ENCODE measurements at regions not wholly inside any gene's neighbourhood (a gene's known extent, or its start where the extent isn't known, plus 50 kb on each side); places are given as distances from the start of the nearest gene placed in this dataset.
"Not testable (repeated sequence)": the region's sequence is repeated elsewhere in the genome, so short reads cannot be mapped to it uniquely, and the experiment has no call there.

DNA sequence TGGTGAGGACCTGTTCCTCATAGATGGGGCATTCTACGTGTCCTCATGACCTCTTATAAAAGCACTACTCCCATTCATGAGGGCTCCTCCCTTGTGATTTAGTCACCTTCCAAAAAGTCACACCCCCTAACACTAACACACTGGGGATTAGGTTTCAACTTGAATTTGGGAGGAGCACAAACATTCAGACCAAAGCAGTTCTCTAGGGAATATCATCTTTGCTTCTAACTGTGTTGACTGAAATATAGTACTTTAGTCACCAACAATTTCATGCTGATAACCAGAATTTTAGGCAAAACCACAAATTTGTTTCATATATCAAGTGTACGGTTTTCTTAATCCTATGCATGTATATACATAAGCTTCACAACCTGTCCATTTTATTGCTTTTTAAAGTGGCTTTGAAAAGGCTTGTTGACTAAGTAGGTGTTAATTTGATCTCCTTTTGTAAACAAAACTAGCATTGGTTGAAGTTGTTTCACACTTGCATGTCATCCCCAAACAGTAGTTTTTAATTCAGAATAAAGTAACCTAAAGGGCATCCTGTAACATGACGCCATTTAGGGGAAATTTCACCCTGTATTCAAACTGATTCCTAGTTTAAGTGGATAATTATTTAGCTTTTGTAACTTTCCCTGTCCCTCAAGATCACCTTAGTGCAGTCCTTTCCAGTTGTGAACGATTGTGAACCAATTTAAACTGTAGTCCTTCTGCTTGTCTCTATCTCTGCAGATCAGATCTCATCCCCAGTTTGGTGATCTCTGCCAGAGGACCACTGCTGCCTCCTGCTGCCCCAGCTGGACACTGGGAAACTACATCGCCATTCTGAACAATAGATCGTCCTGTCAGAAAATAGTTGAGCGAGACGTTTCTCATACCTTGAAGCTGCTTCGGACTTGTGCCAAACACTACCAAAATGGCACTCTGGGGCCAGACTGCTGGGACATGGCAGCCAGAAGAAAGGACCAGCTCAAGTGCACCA lies 141.1 kb downstream of the TLR5 start:
- DNase-seq = no peak

DNA sequence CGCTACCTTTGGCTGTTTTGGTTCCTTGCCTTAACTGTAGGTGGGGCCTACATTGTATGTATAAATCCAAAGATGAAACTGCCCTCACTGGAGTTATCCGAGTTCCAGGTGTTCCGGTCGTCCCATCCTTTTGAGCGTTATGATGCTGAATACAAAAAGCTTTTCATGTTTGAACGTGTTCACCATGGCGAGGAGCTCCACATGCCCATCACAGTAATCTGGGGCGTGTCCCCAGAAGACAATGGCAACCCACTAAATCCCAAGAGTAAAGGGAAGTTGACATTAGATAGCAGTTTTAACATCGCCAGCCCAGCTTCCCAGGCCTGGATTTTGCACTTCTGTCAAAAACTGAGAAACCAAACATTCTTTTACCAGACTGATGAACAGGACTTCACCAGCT lies 139.5 kb downstream of the TLR5 start:
- no peak for DNase-seq

- DNase-seq = no peak
Measured at GRCh38 chr1:223006371-223006770, 136.7 kb downstream of the TLR5 start.

DNA sequence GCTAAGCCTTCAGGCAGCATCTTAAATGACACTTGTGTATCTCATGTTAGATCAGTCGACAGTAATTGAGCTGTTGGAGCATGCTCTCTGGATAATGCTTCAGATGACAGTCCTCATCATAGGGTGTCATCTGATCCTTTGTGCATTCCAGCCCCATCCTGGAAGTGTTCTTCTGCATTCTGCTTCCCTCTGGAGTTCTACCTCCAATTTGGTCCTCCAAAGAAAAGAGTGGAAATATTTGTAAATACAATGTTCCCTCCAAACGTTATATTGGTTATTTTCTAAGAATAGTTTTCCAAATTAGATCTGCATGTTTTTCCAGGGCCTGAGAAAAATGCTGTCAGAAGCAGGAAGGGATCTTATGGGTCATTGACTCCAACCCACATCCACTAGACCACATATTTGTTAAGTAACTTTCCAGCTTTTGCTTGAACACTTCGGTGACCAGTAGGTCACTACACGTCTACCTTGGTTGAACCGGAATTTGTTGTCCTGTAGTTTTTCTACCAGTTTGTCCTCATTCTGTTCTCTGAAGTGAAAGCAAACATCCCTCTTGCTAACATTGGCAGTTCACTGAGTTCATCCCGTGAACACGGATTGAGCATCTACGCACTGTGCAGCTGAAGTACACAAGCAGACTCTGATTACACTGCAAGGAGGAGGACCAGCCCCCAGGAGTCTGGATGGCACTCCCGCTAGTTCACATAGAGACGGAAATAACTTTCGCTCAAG lies 136.0 kb downstream of the TLR5 start:
- no peak for DNase-seq

- no peak for DNase-seq
Measured at GRCh38 chr1:223007935-223008334, 135.1 kb downstream of the TLR5 start.

GRCh38 chr1:223008808-223009207 lies 134.2 kb downstream of the TLR5 start:
- no peak for DNase-seq

GRCh38 chr1:223009406-223009805 lies 133.6 kb downstream of the TLR5 start:
- no peak for DNase-seq

DNA sequence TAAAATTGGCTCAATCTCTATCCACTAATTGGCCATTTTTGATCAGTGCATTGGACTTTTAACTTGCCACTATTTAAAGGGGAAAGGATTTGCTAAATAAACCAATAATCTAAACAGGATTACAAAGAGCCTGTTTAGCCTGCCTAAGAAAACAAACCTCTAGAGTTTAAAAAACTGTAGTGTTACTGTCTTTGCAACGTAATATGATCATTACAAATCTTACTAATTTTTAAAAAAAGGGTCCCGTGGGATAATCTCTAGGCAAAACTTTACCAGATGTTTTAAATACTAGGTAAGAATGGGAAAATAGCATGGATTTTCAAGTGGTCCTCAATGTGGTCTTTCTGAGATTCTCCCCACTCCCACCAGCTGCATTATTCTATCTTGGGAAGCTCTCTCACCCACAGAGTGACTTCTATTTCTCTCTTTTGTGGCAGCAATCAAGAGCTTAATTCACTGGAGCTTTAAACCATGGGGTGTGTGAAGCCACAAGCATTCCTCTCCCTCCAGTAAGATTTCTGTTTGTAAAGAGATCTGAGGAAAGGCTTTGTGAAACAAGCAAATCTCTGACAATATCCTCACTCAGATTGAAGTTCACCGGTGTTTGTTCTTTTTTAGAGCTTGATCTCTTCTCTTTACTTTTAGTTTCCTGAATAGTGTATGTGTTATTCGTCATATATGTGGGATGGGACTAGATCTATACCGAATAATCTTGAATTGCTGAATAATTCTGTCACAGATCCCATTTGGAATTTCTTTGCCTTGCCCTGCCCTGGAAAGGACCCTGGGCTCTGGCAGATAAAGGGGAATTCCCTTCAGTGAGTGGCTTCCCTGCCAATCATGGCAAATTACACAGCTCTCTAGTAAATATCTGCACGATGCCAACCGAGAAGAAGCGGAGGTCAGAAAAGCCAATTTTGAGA lies 132.2 kb downstream of the TLR5 start:
- no peak for DNase-seq

DNA sequence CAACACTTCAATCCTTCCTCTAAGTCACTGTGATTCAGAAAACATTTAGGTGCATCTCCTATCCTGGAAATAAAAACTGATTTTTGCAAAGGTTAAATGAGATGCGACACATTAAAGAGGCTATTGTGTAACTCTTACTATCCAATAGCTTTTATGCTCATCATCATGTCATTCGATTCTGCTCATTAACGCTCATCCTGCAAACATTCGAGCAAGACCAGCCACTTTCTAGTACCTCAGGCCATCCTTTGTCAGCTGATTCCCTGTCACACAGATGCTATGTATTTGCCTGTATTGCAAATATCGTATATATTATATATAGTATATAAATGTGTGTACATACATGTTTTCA lies 131.6 kb downstream of the TLR5 start:
- DNase-seq = no peak

- no peak for DNase-seq
Measured at GRCh38 chr1:223012176-223012788, 130.8 kb downstream of the TLR5 start.

- DNase-seq = no peak
Measured at GRCh38 chr1:223012938-223013337, 130.1 kb downstream of the TLR5 start.

DNA sequence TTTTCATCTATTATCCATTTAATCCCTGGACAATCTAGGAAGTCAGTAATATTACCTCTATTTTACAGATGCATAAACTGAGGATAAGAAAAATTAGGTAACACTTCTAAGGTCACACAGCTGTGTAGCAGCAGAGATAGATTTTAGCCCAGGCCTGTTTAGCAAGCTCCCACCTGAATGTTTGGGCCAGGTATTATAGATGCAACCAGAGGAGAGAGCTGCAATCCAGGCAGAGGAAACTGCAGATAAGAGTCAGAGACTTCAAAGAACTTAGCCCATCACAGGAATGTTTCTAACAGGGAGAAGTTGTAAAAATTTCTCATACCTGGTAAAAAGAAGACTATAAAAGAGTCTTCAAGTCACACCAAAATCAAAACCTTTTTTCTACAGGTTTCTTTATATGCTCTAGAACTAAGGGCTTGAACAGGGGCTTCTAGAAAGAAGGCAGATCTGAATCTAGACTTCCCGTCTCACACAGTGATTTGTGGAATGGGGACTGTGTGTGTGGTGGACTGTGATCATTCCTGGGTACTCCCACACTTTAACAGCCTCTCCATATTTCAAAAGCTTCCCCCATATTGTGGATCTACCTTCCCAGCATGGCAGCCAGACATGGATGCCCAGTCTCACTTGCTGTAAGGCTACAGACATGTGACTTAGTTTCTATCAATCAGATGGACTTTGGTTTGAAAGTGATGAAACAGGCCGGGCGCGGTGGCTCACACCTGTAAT lies 128.7 kb downstream of the TLR5 start:
- DNase-seq = no peak

DNA sequence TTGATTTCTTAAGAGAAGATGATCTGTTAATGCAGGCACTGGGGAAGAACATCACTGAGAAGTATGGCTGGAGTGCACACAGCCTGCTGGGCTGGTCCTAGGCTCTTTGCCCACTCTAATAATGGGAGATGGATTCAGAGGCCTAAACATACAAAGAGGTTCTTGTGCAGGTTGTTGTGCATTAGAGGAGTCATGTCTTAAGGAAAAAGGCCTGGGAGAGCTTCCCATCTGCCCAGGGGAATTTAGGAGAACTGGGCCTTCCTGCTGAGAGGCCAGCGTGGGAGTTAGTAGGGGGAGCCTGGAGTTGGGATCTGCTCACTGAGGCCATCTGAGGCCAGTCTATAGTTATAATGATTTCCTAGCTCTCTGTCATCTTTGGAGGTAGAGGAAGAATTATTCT lies 126.7 kb downstream of the TLR5 start:
- no peak for DNase-seq

DNA sequence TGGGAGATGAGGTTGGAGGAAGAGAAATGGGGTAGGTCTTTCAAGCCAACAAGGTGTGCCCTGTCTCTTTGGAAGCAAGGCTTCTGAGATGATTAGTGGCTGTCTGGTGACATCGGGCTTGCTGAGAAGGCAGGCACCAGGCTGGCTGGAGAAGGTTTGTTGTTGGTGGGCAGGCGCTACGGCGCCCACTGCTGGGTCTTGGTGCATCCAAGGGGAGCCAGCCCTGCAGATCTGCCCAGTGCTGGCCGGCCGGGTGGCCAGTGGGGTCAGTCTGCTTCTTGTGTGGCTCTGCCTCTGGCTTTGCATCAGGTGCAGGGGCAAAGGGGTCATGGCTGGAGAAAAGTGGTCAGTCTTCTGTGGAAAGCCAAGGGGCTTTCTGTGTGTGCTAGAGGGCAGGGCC lies 126.2 kb downstream of the TLR5 start:
- DNase-seq = no peak

DNA sequence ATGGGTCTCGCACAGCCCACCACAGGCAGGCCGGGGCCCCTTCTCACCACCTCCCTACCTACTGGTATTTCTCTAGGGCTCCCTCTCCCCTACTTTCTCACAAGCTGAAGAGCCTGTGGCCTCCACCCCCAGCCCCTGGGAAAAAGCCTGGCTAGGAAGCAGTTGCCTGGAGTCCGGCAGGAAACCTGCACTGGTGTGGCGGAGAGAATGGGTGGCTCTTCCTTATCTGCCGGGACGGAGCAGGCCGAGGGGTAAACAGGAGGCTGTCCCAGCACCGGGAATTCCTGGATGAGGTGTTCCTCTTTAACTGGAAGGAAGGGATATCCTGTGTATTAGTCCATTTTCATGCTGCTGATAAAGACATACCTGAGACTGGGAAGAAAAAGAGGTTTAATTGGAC lies 125.8 kb downstream of the TLR5 start:
- DNase-seq = no peak

GRCh38 chr1:223018534-223018933 lies 124.5 kb downstream of the TLR5 start:
- no peak for DNase-seq

GRCh38 chr1:223019256-223019655 lies 123.8 kb downstream of the TLR5 start:
- DNase-seq = no peak

DNA sequence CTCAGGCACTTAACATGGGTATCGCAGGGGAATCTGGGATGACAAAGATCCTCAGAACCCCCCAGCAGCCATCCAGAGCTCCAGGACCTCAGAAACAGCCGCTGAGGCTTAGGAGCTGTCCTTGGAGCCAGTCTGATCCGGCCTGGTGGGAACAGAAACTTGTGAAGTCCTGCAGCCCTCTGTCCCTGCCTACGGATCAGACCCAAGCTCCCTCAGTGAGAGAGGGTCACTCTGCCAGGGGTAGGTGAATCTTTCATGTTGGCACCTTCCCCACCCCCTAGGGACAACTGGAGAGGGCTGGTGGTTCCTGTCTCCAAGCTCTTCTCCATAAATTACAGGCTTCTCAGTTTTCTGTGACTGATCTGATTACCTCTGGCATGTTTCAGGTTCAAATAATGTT lies 122.3 kb downstream of the TLR5 start:
- DNase-seq = no peak

GRCh38 chr1:223022641-223023473 lies 120.2 kb downstream of the TLR5 start:
- DNase-seq = no peak

DNA sequence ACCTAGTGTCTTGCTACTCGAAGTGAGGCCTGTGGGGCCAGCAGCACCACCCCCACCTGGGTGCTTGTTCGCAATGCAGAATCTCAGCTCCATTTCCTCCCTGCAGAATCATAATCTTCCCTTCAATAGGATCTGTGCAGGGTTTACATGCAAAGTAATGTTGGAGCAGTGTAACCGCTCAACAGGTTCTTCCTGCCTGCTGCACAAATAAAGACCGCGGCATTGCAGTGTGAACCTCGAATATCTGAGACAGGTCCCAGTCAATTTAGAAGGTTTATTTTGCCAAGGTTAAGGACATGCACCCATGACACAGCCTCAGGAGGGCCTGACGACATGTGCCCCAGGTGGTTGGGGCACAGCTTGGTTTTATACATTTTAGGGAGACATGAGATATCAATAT lies 119.2 kb downstream of the TLR5 start:
- DNase-seq = no peak

DNA sequence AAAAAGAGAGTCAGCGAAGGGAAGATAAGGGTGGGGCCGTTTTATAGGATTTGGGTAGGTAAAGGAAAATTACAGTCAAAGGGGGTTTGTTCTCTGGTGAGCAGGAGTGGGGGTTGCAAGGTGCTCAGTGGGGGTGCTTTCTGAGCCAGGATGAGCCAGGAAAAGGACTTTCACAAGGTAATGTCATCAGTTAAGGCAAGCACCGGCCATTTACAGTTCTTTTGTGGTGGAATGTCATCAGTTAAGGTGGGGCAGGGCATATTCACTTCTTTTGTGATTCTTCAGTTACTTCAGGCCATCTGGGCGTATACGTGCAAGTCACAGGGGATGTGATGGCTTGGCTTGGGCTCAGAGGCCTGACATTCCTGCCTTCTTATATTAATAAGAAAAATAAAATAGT lies 118.6 kb downstream of the TLR5 start:
- DNase-seq = not testable (repeated sequence)

All from activated CD4-positive, alpha-beta T cell treated with anti-CD3 and anti-CD28 coated beads, Interleukin-10, Interleukin-2, amounts not matched to agents 100 ng/mL and 50 ng/mL, durations not matched to agents 16 hours and 8 hours (primary cell).